ENCODE measurements at regions not wholly inside any gene's neighbourhood (a gene's known extent, or its start where the extent isn't known, plus 50 kb on each side); places are given as distances from the start of the nearest gene placed in this dataset.
A peak's percentile ranks its signal among the peaks of the same experiment; 100 is the strongest.
"Not testable (repeated sequence)": the region's sequence is repeated elsewhere in the genome, so short reads cannot be mapped to it uniquely, and the experiment has no call there.

DNA sequence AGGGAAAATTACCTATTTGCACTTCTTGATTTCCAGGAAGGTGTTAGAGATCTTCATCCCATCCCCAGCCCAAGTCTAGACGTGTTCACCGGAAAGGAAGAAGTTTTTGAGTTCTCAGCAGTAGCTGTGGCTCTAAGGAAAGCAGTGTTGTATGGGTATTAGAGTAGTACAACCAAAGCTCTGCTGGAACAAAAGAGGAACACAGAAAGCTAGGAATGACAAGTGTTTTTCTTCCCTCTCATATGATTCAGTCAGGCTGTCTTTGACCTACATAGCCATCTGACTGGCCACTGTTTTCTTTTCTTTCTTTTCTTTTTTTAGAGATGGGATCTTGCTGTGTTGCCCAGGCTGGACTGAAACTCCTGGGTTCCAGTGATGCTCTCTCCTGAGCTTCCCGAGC lies 82.7 kb upstream of the SLC39A10 start:
- H3K36me3 ChIP-seq (replicated peaks; ENCODE audit: low read depth, low read length), result no peaks in the 10 kb centered on the region
- no peaks in the 10 kb centered on the region for H3K9me3 ChIP-seq (ENCODE audit: insufficient read depth, low read length)
- no peak overlapping the region for H3K27ac ChIP-seq (ENCODE audit: low read length)
- H2AFZ ChIP-seq (ENCODE audit: low read depth, low read length), result no peak overlapping the region
- no peak overlapping the region for H3K4me3 ChIP-seq (ENCODE audit: low read length)
- no peak overlapping the region for H3K4me2 ChIP-seq (ENCODE audit: low read length)
- no peaks in the 10 kb centered on the region for H4K20me1 ChIP-seq (ENCODE audit: insufficient read depth, low read length)
- H3K27me3 ChIP-seq (ENCODE audit: low read depth, low read length), result no peaks in the 10 kb centered on the region
- TF ChIP-seq EZH2phosphoT487 (IDR thresholded peaks at IDR 0.05; ENCODE audit: low read depth), result no peak
- TF ChIP-seq, protein P1, sequence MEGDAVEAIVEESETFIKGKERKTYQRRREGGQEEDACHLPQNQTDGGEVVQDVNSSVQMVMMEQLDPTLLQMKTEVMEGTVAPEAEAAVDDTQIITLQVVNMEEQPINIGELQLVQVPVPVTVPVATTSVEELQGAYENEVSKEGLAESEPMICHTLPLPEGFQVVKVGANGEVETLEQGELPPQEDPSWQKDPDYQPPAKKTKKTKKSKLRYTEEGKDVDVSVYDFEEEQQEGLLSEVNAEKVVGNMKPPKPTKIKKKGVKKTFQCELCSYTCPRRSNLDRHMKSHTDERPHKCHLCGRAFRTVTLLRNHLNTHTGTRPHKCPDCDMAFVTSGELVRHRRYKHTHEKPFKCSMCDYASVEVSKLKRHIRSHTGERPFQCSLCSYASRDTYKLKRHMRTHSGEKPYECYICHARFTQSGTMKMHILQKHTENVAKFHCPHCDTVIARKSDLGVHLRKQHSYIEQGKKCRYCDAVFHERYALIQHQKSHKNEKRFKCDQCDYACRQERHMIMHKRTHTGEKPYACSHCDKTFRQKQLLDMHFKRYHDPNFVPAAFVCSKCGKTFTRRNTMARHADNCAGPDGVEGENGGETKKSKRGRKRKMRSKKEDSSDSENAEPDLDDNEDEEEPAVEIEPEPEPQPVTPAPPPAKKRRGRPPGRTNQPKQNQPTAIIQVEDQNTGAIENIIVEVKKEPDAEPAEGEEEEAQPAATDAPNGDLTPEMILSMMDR (IDR thresholded peaks at IDR 0.05; ENCODE audit: low read depth, low read length), result no peak
- H3K9ac ChIP-seq (ENCODE audit: low read length), result no peak overlapping the region
- H3K4me1 ChIP-seq (ENCODE audit: low read length), result peaks cover 14% of the 10 kb centered on the region
- H3K79me2 ChIP-seq (ENCODE audit: low read length), result no peaks in the 10 kb centered on the region

DNA sequence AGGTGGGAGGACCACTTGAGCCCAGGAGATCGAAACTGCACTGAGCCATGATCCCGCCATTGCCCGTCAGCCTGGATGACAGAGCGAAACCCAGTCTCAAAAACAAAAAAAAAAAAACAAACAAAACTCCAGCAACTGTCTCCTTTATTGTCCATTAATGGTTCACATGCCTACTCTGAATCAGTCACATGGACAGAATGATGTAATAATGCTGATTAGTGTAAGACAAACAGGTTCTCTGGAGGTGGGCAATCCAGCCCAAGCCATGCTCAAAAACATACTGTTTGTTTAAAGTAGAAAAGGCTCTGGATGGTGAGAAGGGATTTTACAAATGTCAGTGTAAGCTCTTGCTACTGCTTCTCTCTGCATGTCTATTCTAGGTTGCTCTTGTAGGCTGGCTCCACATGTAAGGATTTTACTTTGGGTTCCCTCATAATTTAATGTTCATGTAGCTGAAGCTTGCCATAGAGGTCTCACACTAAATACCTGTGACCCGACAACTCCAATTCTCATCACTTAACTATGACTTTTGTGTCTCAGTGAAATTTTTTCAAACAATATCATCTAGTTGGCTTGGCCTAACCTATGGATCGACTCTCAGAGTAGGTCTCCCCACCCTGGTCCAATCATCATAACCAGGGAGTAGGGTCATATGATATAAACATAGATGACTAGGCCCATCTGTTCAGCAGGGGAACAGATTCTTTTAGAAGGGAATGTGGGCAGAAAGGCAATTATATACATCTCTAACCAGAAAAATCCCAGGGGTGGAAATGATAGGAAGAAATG lies 83.9 kb upstream of the SLC39A10 start:
- Histone ChIP-seq H3K27me3 (ENCODE audit: low read depth, low read length) (no peaks in the 10 kb centered on the region), H3K79me2 (ENCODE audit: low read length) (no peaks in the 10 kb centered on the region), H3K36me3 (replicated peaks; ENCODE audit: low read depth, low read length) (no peaks in the 10 kb centered on the region), H3K4me1 (ENCODE audit: low read length) (peaks cover 16% of the 10 kb centered on the region), H3K4me3 (ENCODE audit: low read length) (no peak overlapping the region), H3K27ac (ENCODE audit: low read length) (no peak overlapping the region), H3K9me3 (ENCODE audit: insufficient read depth, low read length) (no peaks in the 10 kb centered on the region), H2AFZ (ENCODE audit: low read depth, low read length) (no peak overlapping the region), H4K20me1 (ENCODE audit: insufficient read depth, low read length) (no peaks in the 10 kb centered on the region), H3K9ac (ENCODE audit: low read length) (no peak overlapping the region), H3K4me2 (ENCODE audit: low read length) (no peak overlapping the region)
- TF ChIP-seq, protein P1 (IDR thresholded peaks at IDR 0.05; ENCODE audit: low read depth, low read length), result no peak
- TF ChIP-seq EZH2phosphoT487 (IDR thresholded peaks at IDR 0.05; ENCODE audit: low read depth), result no peak

DNA sequence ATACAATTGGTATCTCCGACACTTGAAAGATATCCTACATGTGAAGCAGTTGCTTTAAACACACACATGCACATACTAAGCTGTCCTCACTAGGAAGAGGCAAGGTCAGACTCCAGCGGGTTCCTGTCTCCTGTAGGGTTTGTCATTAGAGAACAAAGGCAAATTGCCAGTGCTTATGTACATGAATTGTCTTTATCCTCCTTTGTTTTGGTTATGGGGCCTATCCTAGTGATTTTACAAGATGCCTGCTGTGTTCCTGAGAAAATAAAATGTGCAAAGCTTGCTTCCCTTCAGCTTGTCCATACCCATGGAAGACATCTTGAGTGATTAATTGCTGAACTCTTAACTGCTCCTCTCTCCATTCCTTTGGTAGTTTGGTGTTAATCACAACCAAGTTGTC lies 86.7 kb upstream of the SLC39A10 start:
- H3K27ac ChIP-seq (ENCODE audit: low read length), result no peak overlapping the region
- H3K9me3 ChIP-seq (ENCODE audit: insufficient read depth, low read length), result no peaks in the 10 kb centered on the region
- H3K4me3 ChIP-seq (ENCODE audit: low read length), result no peak overlapping the region
- no peaks in the 10 kb centered on the region for H3K27me3 ChIP-seq (ENCODE audit: low read depth, low read length)
- H3K36me3 ChIP-seq (replicated peaks; ENCODE audit: low read depth, low read length), result no peaks in the 10 kb centered on the region
- H3K79me2 ChIP-seq (ENCODE audit: low read length), result no peaks in the 10 kb centered on the region
- H3K4me2 ChIP-seq (ENCODE audit: low read length), result no peak overlapping the region
- no peak overlapping the region for H2AFZ ChIP-seq (ENCODE audit: low read depth, low read length)
- TF ChIP-seq, protein P1 (IDR thresholded peaks at IDR 0.05; ENCODE audit: low read depth, low read length), result no peak
- TF ChIP-seq EZH2phosphoT487 (IDR thresholded peaks at IDR 0.05; ENCODE audit: low read depth), result no peak
- no peaks in the 10 kb centered on the region for H4K20me1 ChIP-seq (ENCODE audit: insufficient read depth, low read length)
- H3K9ac ChIP-seq (ENCODE audit: low read length), result no peak overlapping the region
- peaks cover 4% of the 10 kb centered on the region for H3K4me1 ChIP-seq (ENCODE audit: low read length)

DNA sequence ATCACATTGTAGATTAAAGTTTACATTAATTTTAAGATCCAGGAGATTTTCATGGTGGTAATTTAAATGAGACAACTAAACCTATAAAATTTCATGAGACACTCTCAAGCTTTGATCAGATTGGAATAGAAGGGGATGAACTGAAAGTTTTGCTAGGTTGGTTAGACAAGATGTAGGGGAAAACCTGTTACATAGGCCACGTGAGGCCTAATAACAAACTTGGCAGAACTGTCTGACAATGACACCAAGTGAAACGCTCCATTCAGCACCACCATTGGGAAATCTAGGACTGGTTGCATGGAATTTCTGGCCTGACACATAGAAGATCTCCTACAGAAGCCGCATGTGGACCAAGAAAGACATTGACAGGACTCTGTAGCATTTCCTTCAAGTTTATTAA lies 87.8 kb upstream of the SLC39A10 start:
- Histone ChIP-seq H4K20me1 (ENCODE audit: insufficient read depth, low read length) (no peaks in the 10 kb centered on the region), H3K4me3 (ENCODE audit: low read length) (no peak overlapping the region), H3K79me2 (ENCODE audit: low read length) (no peaks in the 10 kb centered on the region), H3K4me1 (ENCODE audit: low read length) (peaks cover 14% of the 10 kb centered on the region), H2AFZ (ENCODE audit: low read depth, low read length) (peak overlapping the region; percentile 46; the same call in 1 of the 2 replicates), H3K27me3 (ENCODE audit: low read depth, low read length) (no peaks in the 10 kb centered on the region), H3K27ac (ENCODE audit: low read length) (no peak overlapping the region), H3K9me3 (ENCODE audit: insufficient read depth, low read length) (no peaks in the 10 kb centered on the region), H3K4me2 (ENCODE audit: low read length) (no peak overlapping the region), H3K9ac (ENCODE audit: low read length) (no peak overlapping the region), H3K36me3 (replicated peaks; ENCODE audit: low read depth, low read length) (no peaks in the 10 kb centered on the region)
- TF ChIP-seq, protein P1 (IDR thresholded peaks at IDR 0.05; ENCODE audit: low read depth, low read length), result no peak
- no peak for TF ChIP-seq EZH2phosphoT487 (IDR thresholded peaks at IDR 0.05; ENCODE audit: low read depth)

DNA sequence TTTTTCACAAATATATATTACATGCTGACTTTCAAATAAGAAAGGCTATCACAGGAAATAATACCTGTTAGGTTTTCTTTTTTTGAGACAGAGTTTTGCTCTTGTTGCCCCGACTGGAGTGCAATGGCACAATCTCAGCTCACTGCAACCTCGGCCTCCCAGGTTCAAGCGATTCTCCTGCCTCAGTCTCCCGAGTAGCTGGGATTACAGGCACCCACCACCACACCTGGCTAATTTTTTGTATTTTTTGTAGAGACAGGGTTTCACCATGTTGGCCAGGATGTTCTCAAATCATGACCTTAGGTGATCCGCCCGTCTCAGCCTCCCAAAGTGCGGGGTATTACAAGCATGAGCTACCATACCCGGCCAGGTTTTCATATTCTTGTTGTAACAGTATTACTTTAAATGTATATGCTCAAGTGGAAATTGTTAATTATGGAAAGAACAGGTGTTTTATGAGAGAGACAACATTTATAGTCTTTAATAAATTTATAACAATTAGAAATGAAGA lies 92.3 kb upstream of the SLC39A10 start:
- H3K27me3 ChIP-seq (ENCODE audit: low read depth, low read length); H4K20me1 ChIP-seq (ENCODE audit: insufficient read depth, low read length); H3K36me3 ChIP-seq (replicated peaks; ENCODE audit: low read depth, low read length); H3K9me3 ChIP-seq (ENCODE audit: insufficient read depth, low read length); H3K79me2 ChIP-seq (ENCODE audit: low read length): not testable (repeated sequence)
- H3K4me3 ChIP-seq (ENCODE audit: low read length), result peak overlapping the region; percentile 60; the same call in 1 of the 2 replicates
- H3K27ac ChIP-seq (ENCODE audit: low read length), result peak overlapping the region; percentile 77
- peak overlapping the region; percentile 64 for H3K9ac ChIP-seq (ENCODE audit: low read length)
- H2AFZ ChIP-seq (ENCODE audit: low read depth, low read length), result peak overlapping the region; percentile 82; the same call in 1 of the 2 replicates
- peaks cover 52% of the 10 kb centered on the region for H3K4me1 ChIP-seq (ENCODE audit: low read length)
- H3K4me2 ChIP-seq (ENCODE audit: low read length), result peak overlapping the region; percentile 77
